HUDEP-2 (cell line): ENCODE measurements at regions not wholly inside any gene's neighbourhood (a gene's known extent, or its start where the extent isn't known, plus 50 kb on each side); places are given as distances from the start of the nearest gene placed in this dataset.

ENCODE experiments used
- DNase-seq, 76 experiments: peaks; one replicate each; lab custom pipeline; 2025; ENCODE audit not compliant: unreplicated experiment in 76 of 76; lab: John Stamatoyannopoulos, UW

- no peak for DNase-seq
These were observed 187.2 kb downstream of the FOXL1 start for GRCh38 chr16:86765389-86766026.

GRCh38 chr16:86766700-86767099 lies 188.4 kb downstream of the FOXL1 start:
- no peak for DNase-seq

GRCh38 chr16:86768228-86768791 lies 190.0 kb downstream of the FOXL1 start:
- no peak for DNase-seq

- no peak for DNase-seq
These were observed 190.7 kb downstream of the FOXL1 start for GRCh38 chr16:86768999-86769398.

GRCh38 chr16:86771506-86772460 lies 193.4 kb downstream of the FOXL1 start:
- DNase-seq: no peak

GRCh38 chr16:86772671-86773353 lies 194.5 kb downstream of the FOXL1 start:
- no peak for DNase-seq

GRCh38 chr16:86773354-86773715 lies 195.0 kb downstream of the FOXL1 start:
- no peak for DNase-seq

- no peak for DNase-seq
These were observed 196.6 kb downstream of the FOXL1 start for GRCh38 chr16:86774931-86775330.

- DNase-seq: no peak
These were observed 197.2 kb downstream of the FOXL1 start for GRCh38 chr16:86775511-86775921.

GRCh38 chr16:86777381-86777946 lies 199.1 kb downstream of the FOXL1 start:
- DNase-seq: no peak

- no peak for DNase-seq
These were observed 199.9 kb downstream of the FOXL1 start for GRCh38 chr16:86778108-86778745.

GRCh38 chr16:86778978-86779377 lies 200.6 kb downstream of the FOXL1 start:
- no peak for DNase-seq

- no peak for DNase-seq
These were observed 202.7 kb downstream of the FOXL1 start for GRCh38 chr16:86781046-86781445.

- no peak for DNase-seq
These were observed 205.6 kb downstream of the FOXL1 start for GRCh38 chr16:86783636-86784626.

- no peak for DNase-seq
These were observed 208.0 kb downstream of the FOXL1 start for GRCh38 chr16:86786338-86786737.

GRCh38 chr16:86786994-86787393 lies 208.6 kb downstream of the FOXL1 start:
- DNase-seq: no peak

- DNase-seq: no peak
These were observed 209.2 kb downstream of the FOXL1 start for GRCh38 chr16:86787538-86787937.

- DNase-seq: no peak
These were observed 211.3 kb downstream of the FOXL1 start for GRCh38 chr16:86789621-86790051.
